SK-N-SH (cell line): ENCODE measurements at regions not wholly inside any gene's neighbourhood (a gene's known extent, or its start where the extent isn't known, plus 50 kb on each side); places are given as distances from the start of the nearest gene placed in this dataset.
A peak's percentile ranks its signal among the peaks of the same experiment; 100 is the strongest.

Experiments used
- CTCF ChIA-PET: fragments of 300-600, 350-600 bp; formaldehyde crosslinking; extraction: SDS; loops from one replicate; lab custom pipeline; 2021; lab: Yijun Ruan, JAX
- POLR2A ChIA-PET: fragments of 350-600 bp; sonication (Branson Sonifier 250); formaldehyde crosslinking; extraction: SDS; loops from one replicate; lab custom pipeline; 2020; ENCODE audit warnings: antibody characterized with exemption, inconsistent platforms; lab: Yijun Ruan, JAX
- DNase-seq: peaks from one replicate; pipeline ENCODE4 v3.0.0; 2012
- H2AFZ ChIP-seq: fragments of 200-600 bp; sonication (generic); 2 replicates; pipeline ENCODE4 v1.8.1; 2016; ENCODE audit warnings: antibody characterized with exemption, mild to moderate bottlenecking, low read depth
- H3F3A ChIP-seq: fragments of 200-600 bp; sonication (generic); replicated peaks from 2 replicates; pipeline ENCODE3; 2016; ENCODE audit warnings: antibody characterized with exemption, mild to moderate bottlenecking; ENCODE audit not compliant: insufficient read depth
- H3K27ac ChIP-seq, 2 experiments: fragments of 200-500 bp in 1 of 2; fragments of 200-600 bp in 1 of 2; sonication (Bioruptor generic) in 1 of 2; sonication (generic), shearing (Covaris generic) in 1 of 2; 2 replicates each; pipeline versions ENCODE4 v1.5.1 to v1.6.1; 2014 to 2016; ENCODE audit warnings: low read depth in 2 of 2, inconsistent platforms in 1 of 2, low read length in 1 of 2, mild to moderate bottlenecking in 1 of 2, mixed read lengths in 1 of 2
- H3K27me3 ChIP-seq: fragments of 200-600 bp; sonication (generic), shearing (Covaris generic); 2 replicates; pipeline ENCODE4 v1.6.1; 2016; ENCODE audit warnings: mixed run types; ENCODE audit not compliant: insufficient read depth
- H3K36me3 ChIP-seq, 2 experiments: fragments of 200-500 bp in 1 of 2; fragments of 200-600 bp in 1 of 2; sonication (Bioruptor generic) in 1 of 2; sonication (generic) in 1 of 2; replicated peaks in 1 of 2; 2 replicates each; pipeline versions ENCODE3 to v1.5.1; 2014 to 2016; ENCODE audit warnings: low read length in 1 of 2, mild to moderate bottlenecking in 1 of 2; ENCODE audit not compliant: insufficient read depth in 2 of 2, control insufficient read depth in 1 of 2
- H3K4me1 ChIP-seq, 2 experiments: fragments of 200-500 bp in 1 of 2; fragments of 200-600 bp in 1 of 2; sonication (Bioruptor generic) in 1 of 2; sonication (generic), shearing (Covaris generic) in 1 of 2; 2 replicates each; pipeline versions ENCODE4 v1.5.1 to v1.6.1; 2014 to 2016; ENCODE audit warnings: low read depth in 1 of 2, low read length in 1 of 2, mixed run types in 1 of 2; ENCODE audit not compliant: insufficient read depth in 2 of 2, control insufficient read depth in 1 of 2
- H3K4me2 ChIP-seq: fragments of 200-600 bp; sonication (generic), shearing (Covaris generic); 2 replicates; pipeline ENCODE4 v1.6.1; 2017; ENCODE audit warnings: mixed run types
- H3K4me3 ChIP-seq, 2 experiments: fragments of 200-500 bp in 1 of 2; fragments of 200-600 bp in 1 of 2; sonication (Bioruptor generic) in 1 of 2; sonication (generic), shearing (Covaris generic) in 1 of 2; 2 replicates each; pipeline versions ENCODE4 v1.5.1 to v1.8.1; 2014 to 2016; ENCODE audit warnings: low read depth in 2 of 2, inconsistent platforms in 1 of 2, low read length in 1 of 2, mild to moderate bottlenecking in 1 of 2, mixed read lengths in 1 of 2, moderate library complexity in 1 of 2
- H3K79me2 ChIP-seq: fragments of 200-600 bp; sonication (generic); 2 replicates; pipeline ENCODE4 v1.8.1; 2017; ENCODE audit warnings: mild to moderate bottlenecking; ENCODE audit not compliant: insufficient read depth
- H3K9ac ChIP-seq: fragments of 200-600 bp; sonication (generic); 2 replicates; pipeline ENCODE4 v1.6.1; 2017; ENCODE audit warnings: mixed run types
- H3K9me2 ChIP-seq: fragments of 200-600 bp; sonication (generic); 2 replicates; pipeline ENCODE4 v1.6.1; 2017; ENCODE audit warnings: mixed run types
- H3K9me3 ChIP-seq: fragments of 200-600 bp; sonication (generic); 2 replicates; pipeline ENCODE4 v1.6.1; 2017; ENCODE audit warnings: mixed run types, mild to moderate bottlenecking, moderate library complexity
- H4K20me1 ChIP-seq: fragments of 200-600 bp; sonication (generic); 2 replicates; pipeline ENCODE4 v1.6.1; 2017; ENCODE audit warnings: mild to moderate bottlenecking, mixed run types; ENCODE audit not compliant: insufficient read depth
- CTCF ChIP-seq: fragments of 200-600 bp; sonication (generic); IDR thresholded peaks from 2 replicates; pipeline ENCODE4 v1.6.1; 2017; ENCODE audit warnings: antibody characterized with exemption, mild to moderate bottlenecking, moderate library complexity
- EP300 ChIP-seq, 2 experiments: IDR thresholded peaks; 2 replicates each; pipeline versions ENCODE4 v1.4.0 to v1.6.1; 2012; ENCODE audit warnings: borderline replicate concordance in 1 of 2, low read depth in 1 of 2, low read length in 1 of 2
- GABPA ChIP-seq: IDR thresholded peaks from 2 replicates; pipeline ENCODE4 v1.4.0; 2012; ENCODE audit warnings: low read depth, mild to moderate bottlenecking
- GATA2 ChIP-seq: sonication (generic); formaldehyde crosslinking; IDR thresholded peaks from 2 replicates; pipeline ENCODE4 v1.5.0; 2020; ENCODE audit warnings: mild to moderate bottlenecking, missing genetic modification reagents
- MEF2A ChIP-seq: IDR thresholded peaks from 2 replicates; pipeline ENCODE4 v1.4.0; 2012; ENCODE audit warnings: low read depth, borderline replicate concordance
- RAD21 ChIP-seq: IDR thresholded peaks from 2 replicates; pipeline ENCODE4 v1.6.1; 2012; ENCODE audit warnings: mild to moderate bottlenecking, low read length
- TCF12 ChIP-seq: IDR thresholded peaks from 2 replicates; pipeline ENCODE4 v1.4.0; 2012
- TEAD4 ChIP-seq: IDR thresholded peaks from 2 replicates; pipeline ENCODE4 v1.4.0; 2012; ENCODE audit warnings: mild to moderate bottlenecking, borderline replicate concordance; ENCODE audit not compliant: insufficient read depth
- WGBS: methylation state at CpG from one replicate; pipeline ENCODE4 v1.1.6; 2017; ENCODE audit warnings: low lambda C conversion rate; 5-methylcytosine and 5-hydroxymethylcytosine counted together
- TF ChIP-seq, protein P1 (sequence below): IDR thresholded peaks from 2 replicates; pipeline ENCODE4 v1.4.0; 2012; ENCODE audit warnings: low read depth
- TF ChIP-seq, protein P2 (sequence below): IDR thresholded peaks from 2 replicates; pipeline ENCODE4 v1.6.1; 2012; ENCODE audit warnings: mild to moderate bottlenecking, low read depth, low read length, moderate library complexity
- TF ChIP-seq, protein P3 (sequence below): IDR thresholded peaks from 2 replicates; pipeline ENCODE4 v1.4.0; 2012; ENCODE audit warnings: low read depth, borderline replicate concordance
- TF ChIP-seq, protein P4 (sequence below): fragments of 150-350 bp; IDR thresholded peaks from 2 replicates; pipeline ENCODE4 v1.6.1; 2017; ENCODE audit warnings: antibody characterized with exemption, low read length, low read depth, borderline replicate concordance
- TF ChIP-seq, protein P5 (sequence below): IDR thresholded peaks from 2 replicates; pipeline ENCODE4 v1.4.0; 2012; ENCODE audit warnings: low read depth, borderline replicate concordance

GRCh38 chr5:172575816-172576545 lies 65.1 kb upstream of the NEURL1B start:
- no peak overlapping the region for H3K4me2 ChIP-seq
- H3K4me1 ChIP-seq, result peaks cover 0 to 14% of the 10 kb centered on the region in 2 experiments; a peak in 1 of 4 replicates
- H3K9me2 ChIP-seq, result no peaks in the 10 kb centered on the region
- POLR2A ChIA-PET, result no interaction called here
- CTCF ChIA-PET, result interaction anchor here (0.7 to 1.7 kb wide), 4 partner anchors 11 to 121 kb away, joined by 3 to 5 read pairs (median 4); no protein-coding TSS in a partner anchor
- H3F3A ChIP-seq, result no peaks in the 10 kb centered on the region
- H3K27me3 ChIP-seq, result peaks cover 9% of the 10 kb centered on the region; the same call in 1 of the 2 replicates
- WGBS, result 37% methylated on average over 9 of the region's 10 CpGs
- H3K27ac ChIP-seq, result no peak overlapping the region; a peak in 1 of 4 replicates
- no peaks in the 10 kb centered on the region for H3K36me3 ChIP-seq
- peak; percentile 41 for DNase-seq
- no peak overlapping the region for H3K9ac ChIP-seq
- H3K79me2 ChIP-seq, result no peaks in the 10 kb centered on the region
- H2AFZ ChIP-seq, result no peak overlapping the region
- no peaks in the 10 kb centered on the region for H3K9me3 ChIP-seq
- H3K4me3 ChIP-seq, result no peak overlapping the region
- no peaks in the 10 kb centered on the region for H4K20me1 ChIP-seq
- TF ChIP-seq GATA2 (peak; percentile 45; the same call in 1 of the 2 replicates), TCF12 (no peak)

DNA sequence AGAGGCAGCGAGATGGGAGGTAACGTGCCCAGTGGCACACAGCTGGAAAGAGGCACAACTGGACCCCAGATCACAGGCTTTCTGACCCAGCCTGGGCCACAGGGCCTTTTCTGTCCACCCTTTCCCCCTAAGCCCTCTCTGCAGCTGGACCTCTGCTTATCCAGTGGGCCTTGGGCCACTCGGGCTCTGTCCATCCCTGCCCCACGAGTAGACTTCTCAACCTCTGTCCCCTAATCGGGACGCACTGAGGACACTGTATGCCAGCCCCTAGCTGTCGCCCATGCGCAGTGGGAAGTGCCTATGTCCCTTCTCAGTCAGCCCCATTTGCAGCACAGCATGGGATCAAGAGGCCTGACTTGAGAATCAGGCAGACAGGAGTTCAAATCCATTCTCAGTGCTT lies 65.6 kb upstream of the NEURL1B start:
- no peak overlapping the region for H3K4me3 ChIP-seq
- TF ChIP-seq, protein P1, sequence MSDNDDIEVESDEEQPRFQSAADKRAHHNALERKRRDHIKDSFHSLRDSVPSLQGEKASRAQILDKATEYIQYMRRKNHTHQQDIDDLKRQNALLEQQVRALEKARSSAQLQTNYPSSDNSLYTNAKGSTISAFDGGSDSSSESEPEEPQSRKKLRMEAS, result no peak
- TF ChIP-seq CTCF (no peak), EP300 (IDR thresholded peaks at IDR 0.05; ENCODE audit: borderline replicate concordance in 1 of 2, low read depth in 1 of 2, low read length in 1 of 2) (no peak), RAD21 (no peak), MEF2A (no peak), TCF12 (no peak), TEAD4 (no peak), GABPA (no peak)
- TF ChIP-seq, protein P2, sequence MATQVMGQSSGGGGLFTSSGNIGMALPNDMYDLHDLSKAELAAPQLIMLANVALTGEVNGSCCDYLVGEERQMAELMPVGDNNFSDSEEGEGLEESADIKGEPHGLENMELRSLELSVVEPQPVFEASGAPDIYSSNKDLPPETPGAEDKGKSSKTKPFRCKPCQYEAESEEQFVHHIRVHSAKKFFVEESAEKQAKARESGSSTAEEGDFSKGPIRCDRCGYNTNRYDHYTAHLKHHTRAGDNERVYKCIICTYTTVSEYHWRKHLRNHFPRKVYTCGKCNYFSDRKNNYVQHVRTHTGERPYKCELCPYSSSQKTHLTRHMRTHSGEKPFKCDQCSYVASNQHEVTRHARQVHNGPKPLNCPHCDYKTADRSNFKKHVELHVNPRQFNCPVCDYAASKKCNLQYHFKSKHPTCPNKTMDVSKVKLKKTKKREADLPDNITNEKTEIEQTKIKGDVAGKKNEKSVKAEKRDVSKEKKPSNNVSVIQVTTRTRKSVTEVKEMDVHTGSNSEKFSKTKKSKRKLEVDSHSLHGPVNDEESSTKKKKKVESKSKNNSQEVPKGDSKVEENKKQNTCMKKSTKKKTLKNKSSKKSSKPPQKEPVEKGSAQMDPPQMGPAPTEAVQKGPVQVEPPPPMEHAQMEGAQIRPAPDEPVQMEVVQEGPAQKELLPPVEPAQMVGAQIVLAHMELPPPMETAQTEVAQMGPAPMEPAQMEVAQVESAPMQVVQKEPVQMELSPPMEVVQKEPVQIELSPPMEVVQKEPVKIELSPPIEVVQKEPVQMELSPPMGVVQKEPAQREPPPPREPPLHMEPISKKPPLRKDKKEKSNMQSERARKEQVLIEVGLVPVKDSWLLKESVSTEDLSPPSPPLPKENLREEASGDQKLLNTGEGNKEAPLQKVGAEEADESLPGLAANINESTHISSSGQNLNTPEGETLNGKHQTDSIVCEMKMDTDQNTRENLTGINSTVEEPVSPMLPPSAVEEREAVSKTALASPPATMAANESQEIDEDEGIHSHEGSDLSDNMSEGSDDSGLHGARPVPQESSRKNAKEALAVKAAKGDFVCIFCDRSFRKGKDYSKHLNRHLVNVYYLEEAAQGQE, result no peak
- TF ChIP-seq, protein P3, sequence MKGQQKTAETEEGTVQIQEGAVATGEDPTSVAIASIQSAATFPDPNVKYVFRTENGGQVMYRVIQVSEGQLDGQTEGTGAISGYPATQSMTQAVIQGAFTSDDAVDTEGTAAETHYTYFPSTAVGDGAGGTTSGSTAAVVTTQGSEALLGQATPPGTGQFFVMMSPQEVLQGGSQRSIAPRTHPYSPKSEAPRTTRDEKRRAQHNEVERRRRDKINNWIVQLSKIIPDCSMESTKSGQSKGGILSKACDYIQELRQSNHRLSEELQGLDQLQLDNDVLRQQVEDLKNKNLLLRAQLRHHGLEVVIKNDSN, result no peak
- TF ChIP-seq, protein P4, sequence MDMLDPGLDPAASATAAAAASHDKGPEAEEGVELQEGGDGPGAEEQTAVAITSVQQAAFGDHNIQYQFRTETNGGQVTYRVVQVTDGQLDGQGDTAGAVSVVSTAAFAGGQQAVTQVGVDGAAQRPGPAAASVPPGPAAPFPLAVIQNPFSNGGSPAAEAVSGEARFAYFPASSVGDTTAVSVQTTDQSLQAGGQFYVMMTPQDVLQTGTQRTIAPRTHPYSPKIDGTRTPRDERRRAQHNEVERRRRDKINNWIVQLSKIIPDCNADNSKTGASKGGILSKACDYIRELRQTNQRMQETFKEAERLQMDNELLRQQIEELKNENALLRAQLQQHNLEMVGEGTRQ, result no peak
- TF ChIP-seq, protein P5, sequence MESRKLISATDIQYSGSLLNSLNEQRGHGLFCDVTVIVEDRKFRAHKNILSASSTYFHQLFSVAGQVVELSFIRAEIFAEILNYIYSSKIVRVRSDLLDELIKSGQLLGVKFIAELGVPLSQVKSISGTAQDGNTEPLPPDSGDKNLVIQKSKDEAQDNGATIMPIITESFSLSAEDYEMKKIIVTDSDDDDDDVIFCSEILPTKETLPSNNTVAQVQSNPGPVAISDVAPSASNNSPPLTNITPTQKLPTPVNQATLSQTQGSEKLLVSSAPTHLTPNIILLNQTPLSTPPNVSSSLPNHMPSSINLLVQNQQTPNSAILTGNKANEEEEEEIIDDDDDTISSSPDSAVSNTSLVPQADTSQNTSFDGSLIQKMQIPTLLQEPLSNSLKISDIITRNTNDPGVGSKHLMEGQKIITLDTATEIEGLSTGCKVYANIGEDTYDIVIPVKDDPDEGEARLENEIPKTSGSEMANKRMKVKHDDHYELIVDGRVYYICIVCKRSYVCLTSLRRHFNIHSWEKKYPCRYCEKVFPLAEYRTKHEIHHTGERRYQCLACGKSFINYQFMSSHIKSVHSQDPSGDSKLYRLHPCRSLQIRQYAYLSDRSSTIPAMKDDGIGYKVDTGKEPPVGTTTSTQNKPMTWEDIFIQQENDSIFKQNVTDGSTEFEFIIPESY, result no peak
- CTCF ChIA-PET, result no interaction called here
- H3K9me3 ChIP-seq, result no peaks in the 10 kb centered on the region
- H2AFZ ChIP-seq, result no peak overlapping the region
- no peaks in the 10 kb centered on the region for H3F3A ChIP-seq
- H3K4me2 ChIP-seq, result no peak overlapping the region
- H3K36me3 ChIP-seq, result no peaks in the 10 kb centered on the region
- POLR2A ChIA-PET, result no interaction called here
- H3K4me1 ChIP-seq, result peaks cover 0 to 14% of the 10 kb centered on the region in 2 experiments; a peak in 1 of 4 replicates
- no peaks in the 10 kb centered on the region for H3K9me2 ChIP-seq
- WGBS, result 36% methylated on average over 7 of the region's 8 CpGs
- H4K20me1 ChIP-seq, result no peaks in the 10 kb centered on the region
- H3K27ac ChIP-seq, result no peak overlapping the region
- no peak overlapping the region for H3K9ac ChIP-seq
- H3K27me3 ChIP-seq, result peaks cover 11% of the 10 kb centered on the region; the same call in 1 of the 2 replicates
- DNase-seq, result no peak
- H3K79me2 ChIP-seq, result no peaks in the 10 kb centered on the region
